ENCODE measurements at regions not wholly inside any gene's neighbourhood (a gene's known extent, or its start where the extent isn't known, plus 50 kb on each side); places are given as distances from the start of the nearest gene placed in this dataset.

- TF ChIP-seq CTCF (IDR thresholded peaks at IDR 0.05): no peak
- no peak for TF ChIP-seq POLR2A (IDR thresholded peaks at IDR 0.05)
Measured at GRCh38 chr7:41592236-41592635, 110.7 kb downstream of the INHBA start.
